Hepatocyte (in vitro differentiated cells): ENCODE measurements at regions not wholly inside any gene's neighbourhood (a gene's known extent, or its start where the extent isn't known, plus 50 kb on each side); places are given as distances from the start of the nearest gene placed in this dataset.

Source experiments
- DNase-seq: peaks from one replicate; pipeline ENCODE4 v3.0.0-alpha.2; 2016; ENCODE audit warnings: low spot score
- H2AFZ ChIP-seq: fragments of 200-600 bp; sonication (generic); 2 replicates; pipeline ENCODE4 v1.6.0; 2016; ENCODE audit warnings: antibody characterized with exemption, mild to moderate bottlenecking
- H3K27ac ChIP-seq: fragments of 200-600 bp; sonication (generic); 2 replicates; pipeline ENCODE4 v1.5.1; 2016; ENCODE audit warnings: mild to moderate bottlenecking
- H3K27me3 ChIP-seq: fragments of 200-600 bp; sonication (generic); 2 replicates; pipeline ENCODE4 v1.6.1; 2016
- H3K36me3 ChIP-seq: fragments of 200-600 bp; sonication (generic); replicated peaks from 2 replicates; pipeline ENCODE4 v1.5.1; 2016; ENCODE audit warnings: low read depth; ENCODE audit not compliant: insufficient read depth
- H3K4me1 ChIP-seq: fragments of 200-600 bp; sonication (generic); 2 replicates; pipeline ENCODE4 v1.5.1; 2016; ENCODE audit warnings: mild to moderate bottlenecking, moderate library complexity; ENCODE audit not compliant: insufficient read depth
- H3K4me2 ChIP-seq: fragments of 200-600 bp; sonication (generic); 2 replicates; pipeline ENCODE4 v1.6.0; 2016
- H3K4me3 ChIP-seq: fragments of 200-600 bp; sonication (generic); 2 replicates; pipeline ENCODE4 v1.5.1; 2016; ENCODE audit warnings: mild to moderate bottlenecking
- H3K79me2 ChIP-seq: fragments of 200-600 bp; sonication (generic); 2 replicates; pipeline ENCODE4 v1.6.0; 2017; ENCODE audit warnings: mild to moderate bottlenecking
- H3K9me2 ChIP-seq: fragments of 200-600 bp; sonication (generic); replicated peaks from 2 replicates; pipeline ENCODE4 v1.6.0; 2017; ENCODE audit warnings: mild to moderate bottlenecking; ENCODE audit not compliant: insufficient read depth
- H3K9me3 ChIP-seq: fragments of 200-600 bp; sonication (generic); 2 replicates; pipeline ENCODE4 v1.5.1; 2016; ENCODE audit warnings: low read depth, mild to moderate bottlenecking
- H4K20me1 ChIP-seq: fragments of 200-600 bp; sonication (generic); 2 replicates; pipeline ENCODE4 v1.6.0; 2016; ENCODE audit warnings: mild to moderate bottlenecking; ENCODE audit not compliant: insufficient read depth, poor library complexity, severe bottlenecking
- CTCF ChIP-seq: fragments of 200-600 bp; sonication (generic); IDR thresholded peaks from 2 replicates; pipeline ENCODE4 v1.5.1; 2016; ENCODE audit warnings: antibody characterized with exemption, mild to moderate bottlenecking; ENCODE audit not compliant: poor library complexity
- EZH2 ChIP-seq: fragments of 200-600 bp; sonication (generic); IDR thresholded peaks from 2 replicates; pipeline ENCODE4 v1.6.1; 2016; ENCODE audit warnings: antibody characterized with exemption, mild to moderate bottlenecking, borderline replicate concordance
- EZH2phosphoT487 ChIP-seq: fragments of 200-600 bp; sonication (generic); IDR thresholded peaks from one replicate; pipeline ENCODE4 v1.6.1; 2018; ENCODE audit warnings: antibody characterized with exemption, mild to moderate bottlenecking, low read depth, moderate library complexity; ENCODE audit not compliant: unreplicated experiment, severe bottlenecking
- WGBS: methylation state at CpG from one replicate; pipeline ENCODE4 v1.1.6; 2016; ENCODE audit warnings: low lambda C conversion rate; ENCODE audit errors: missing lambda C conversion rate; 5-methylcytosine and 5-hydroxymethylcytosine counted together

- no peaks in the 10 kb centered on the region for H3K9me2 ChIP-seq
- no peaks in the 10 kb centered on the region for H3K9me3 ChIP-seq
- H4K20me1 ChIP-seq, result no peaks in the 10 kb centered on the region
- no peak overlapping the region for H3K4me3 ChIP-seq
- no peak overlapping the region for H3K27ac ChIP-seq
- H3K36me3 ChIP-seq, result no peaks in the 10 kb centered on the region
- DNase-seq, result no peak
- H3K4me1 ChIP-seq, result peaks cover 11% of the 10 kb centered on the region
- H3K4me2 ChIP-seq, result no peak overlapping the region
- H3K79me2 ChIP-seq, result no peaks in the 10 kb centered on the region
- no peak overlapping the region for H2AFZ ChIP-seq
- no peak for TF ChIP-seq EZH2
- TF ChIP-seq EZH2phosphoT487, result no peak
- no peak for TF ChIP-seq CTCF
- peaks cover under 1% of the 10 kb centered on the region for H3K27me3 ChIP-seq
- WGBS, result 93% methylated on average over 5 of the region's 5 CpGs
Measured at GRCh38 chr1:38242506-38242905, 195.9 kb upstream of the POU3F1 start.

GRCh38 chr1:38241594-38242334 is 195.2 kb upstream of the POU3F1 start:
- no peak for DNase-seq
- Histone ChIP-seq H3K27me3 (no peaks in the 10 kb centered on the region), H3K79me2 (no peaks in the 10 kb centered on the region), H3K4me3 (no peak overlapping the region), H3K27ac (no peak overlapping the region), H3K9me2 (no peaks in the 10 kb centered on the region), H3K36me3 (no peaks in the 10 kb centered on the region), H3K4me2 (no peak overlapping the region), H3K9me3 (no peaks in the 10 kb centered on the region), H2AFZ (no peak overlapping the region), H3K4me1 (peaks cover 6% of the 10 kb centered on the region), H4K20me1 (no peaks in the 10 kb centered on the region)
- TF ChIP-seq CTCF, result no peak
- no peak for TF ChIP-seq EZH2
- no peak for TF ChIP-seq EZH2phosphoT487
- WGBS, result 87% methylated on average over 6 of the region's 6 CpGs

GRCh38 chr1:38240618-38241017 is 194.0 kb upstream of the POU3F1 start:
- Histone ChIP-seq H3K27me3 (no peaks in the 10 kb centered on the region), H3K4me3 (no peak overlapping the region), H3K4me1 (no peaks in the 10 kb centered on the region), H3K9me3 (no peaks in the 10 kb centered on the region), H3K9me2 (no peaks in the 10 kb centered on the region), H3K4me2 (no peak overlapping the region), H3K79me2 (no peaks in the 10 kb centered on the region), H4K20me1 (no peaks in the 10 kb centered on the region), H3K27ac (no peak overlapping the region), H3K36me3 (no peaks in the 10 kb centered on the region), H2AFZ (no peak overlapping the region)
- DNase-seq, result no peak
- 89% methylated on average over 2 of the region's 2 CpGs for WGBS
- TF ChIP-seq EZH2phosphoT487, result no peak
- TF ChIP-seq CTCF, result no peak
- TF ChIP-seq EZH2, result no peak
